Activated T-cell treated with anti-CD3 and anti-CD28 coated beads for 24 hours (primary cell): ENCODE measurements at regions not wholly inside any gene's neighbourhood (a gene's known extent, or its start where the extent isn't known, plus 50 kb on each side); places are given as distances from the start of the nearest gene placed in this dataset.
"Not testable (repeated sequence)": the region's sequence is repeated elsewhere in the genome, so short reads cannot be mapped to it uniquely, and the experiment has no call there.

Experiments
- DNase-seq: peaks from one replicate; pipeline ENCODE4 v3.0.0-alpha.2; 2020; ENCODE audit warnings: low read depth

GRCh38 chrX:1140236-1140681 is 72.2 kb downstream of the CRLF2 start:
- no peak for DNase-seq

- DNase-seq: no peak
These were observed 73.3 kb downstream of the CRLF2 start for GRCh38 chrX:1139185-1139500.

- DNase-seq: no peak
These were observed 73.8 kb downstream of the CRLF2 start for GRCh38 chrX:1138476-1139184.

GRCh38 chrX:1137531-1137930 is 74.9 kb downstream of the CRLF2 start:
- DNase-seq: no peak

GRCh38 chrX:1136582-1136981 is 75.9 kb downstream of the CRLF2 start:
- DNase-seq: not testable (repeated sequence)

GRCh38 chrX:1134976-1135375 is 77.5 kb downstream of the CRLF2 start:
- no peak for DNase-seq

- DNase-seq: no peak
These were observed 78.3 kb downstream of the CRLF2 start for GRCh38 chrX:1134156-1134555.

GRCh38 chrX:1126738-1127137 is 85.7 kb downstream of the CRLF2 start:
- DNase-seq: no peak

- no peak for DNase-seq
These were observed 87.9 kb downstream of the CRLF2 start for GRCh38 chrX:1124531-1124930.

GRCh38 chrX:1122851-1123250 is 89.6 kb downstream of the CRLF2 start:
- not testable (repeated sequence) for DNase-seq

GRCh38 chrX:1119275-1119674 is 93.2 kb downstream of the CRLF2 start:
- no peak for DNase-seq

- DNase-seq: no peak
These were observed 93.8 kb downstream of the CRLF2 start for GRCh38 chrX:1118572-1119199.

GRCh38 chrX:1115411-1115810 is 97.0 kb downstream of the CRLF2 start:
- not testable (repeated sequence) for DNase-seq

- no peak for DNase-seq
These were observed 100.1 kb downstream of the CRLF2 start for GRCh38 chrX:1112321-1112720.

- no peak for DNase-seq
These were observed 100.7 kb downstream of the CRLF2 start for GRCh38 chrX:1111601-1112300.

GRCh38 chrX:1109580-1110119 is 102.8 kb downstream of the CRLF2 start:
- no peak for DNase-seq

- DNase-seq: no peak
These were observed 103.7 kb downstream of the CRLF2 start for GRCh38 chrX:1108501-1109445.

- DNase-seq: no peak
These were observed 105.8 kb downstream of the CRLF2 start for GRCh38 chrX:1106478-1107210.

- DNase-seq: no peak
These were observed 106.6 kb downstream of the CRLF2 start for GRCh38 chrX:1105671-1106419.

GRCh38 chrX:1105031-1105430 is 107.4 kb downstream of the CRLF2 start:
- not testable (repeated sequence) for DNase-seq
